22Rv1 (cell line): ENCODE measurements at regions not wholly inside any gene's neighbourhood (a gene's known extent, or its start where the extent isn't known, plus 50 kb on each side); places are given as distances from the start of the nearest gene placed in this dataset.

Experiments
- CTCF ChIP-seq: fragments of 450-650 bp; IDR thresholded peaks from 2 replicates; pipeline ENCODE4 v1.5.1; 2017; ENCODE audit warnings: mild to moderate bottlenecking
- ZFX ChIP-seq: fragments of 450-650 bp; IDR thresholded peaks from 2 replicates; pipeline ENCODE4 v1.6.1; 2017; ENCODE audit warnings: antibody characterized with exemption, borderline replicate concordance

GRCh38 chr20:40258931-40259330, 430.1 kb downstream of the MAFB start:
- TF ChIP-seq CTCF (no peak), ZFX (no peak)
